HFF-Myc (cell line): ENCODE measurements at regions not wholly inside any gene's neighbourhood (a gene's known extent, or its start where the extent isn't known, plus 50 kb on each side); places are given as distances from the start of the nearest gene placed in this dataset.

ENCODE experiments used
- DNase-seq: peaks from one replicate; pipeline ENCODE4 v3.0.0-alpha.2; 2011; ENCODE audit warnings: low read depth; ENCODE audit errors: extremely low read depth
- H3K4me3 ChIP-seq: replicated peaks from 2 replicates; pipeline ENCODE4 v1.5.1; 2011; ENCODE audit warnings: low read depth, mild to moderate bottlenecking, control low read depth, low read length
- CTCF ChIP-seq: IDR thresholded peaks from 2 replicates; pipeline ENCODE4 v1.5.1; 2012; ENCODE audit warnings: mild to moderate bottlenecking, low read depth, low read length, control low read depth; ENCODE audit errors: missing control alignments

GRCh38 chr16:5188989-5189352 is 91.4 kb upstream of the EEF2KMT start:
- TF ChIP-seq CTCF: no peak
- DNase-seq: no peak
- no peak overlapping the region for H3K4me3 ChIP-seq

GRCh38 chr16:5188318-5188988 is 90.9 kb upstream of the EEF2KMT start:
- no peak for TF ChIP-seq CTCF
- H3K4me3 ChIP-seq: no peak overlapping the region
- DNase-seq: no peak

DNA sequence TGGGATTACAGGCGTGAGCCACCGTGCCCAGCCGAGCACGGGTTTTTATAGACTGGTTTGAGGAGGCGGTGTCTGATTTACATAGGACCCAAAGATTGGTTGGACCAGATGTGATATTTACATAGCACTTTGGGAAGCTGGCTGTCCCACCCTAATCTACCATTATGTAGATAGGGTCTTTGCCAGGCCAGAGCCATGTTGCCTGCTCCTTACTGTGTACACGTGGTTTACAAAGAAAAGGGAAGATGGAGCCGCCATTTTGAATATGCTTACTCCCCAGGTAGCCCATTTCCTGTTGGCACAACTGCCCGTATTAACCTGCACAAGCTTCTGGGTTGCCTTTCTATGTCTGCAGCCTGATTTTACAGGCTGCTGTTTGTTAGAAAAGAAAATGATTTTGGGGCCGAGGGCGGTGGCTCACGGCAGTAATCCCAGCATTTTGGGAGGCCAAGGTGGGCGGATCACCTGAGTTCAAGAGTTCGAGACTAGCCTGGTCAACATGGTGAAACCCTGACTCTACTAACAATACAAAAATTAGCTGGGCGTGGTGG is 89.9 kb upstream of the EEF2KMT start:
- no peak for TF ChIP-seq CTCF
- no peak for DNase-seq
- no peak overlapping the region for H3K4me3 ChIP-seq

DNA sequence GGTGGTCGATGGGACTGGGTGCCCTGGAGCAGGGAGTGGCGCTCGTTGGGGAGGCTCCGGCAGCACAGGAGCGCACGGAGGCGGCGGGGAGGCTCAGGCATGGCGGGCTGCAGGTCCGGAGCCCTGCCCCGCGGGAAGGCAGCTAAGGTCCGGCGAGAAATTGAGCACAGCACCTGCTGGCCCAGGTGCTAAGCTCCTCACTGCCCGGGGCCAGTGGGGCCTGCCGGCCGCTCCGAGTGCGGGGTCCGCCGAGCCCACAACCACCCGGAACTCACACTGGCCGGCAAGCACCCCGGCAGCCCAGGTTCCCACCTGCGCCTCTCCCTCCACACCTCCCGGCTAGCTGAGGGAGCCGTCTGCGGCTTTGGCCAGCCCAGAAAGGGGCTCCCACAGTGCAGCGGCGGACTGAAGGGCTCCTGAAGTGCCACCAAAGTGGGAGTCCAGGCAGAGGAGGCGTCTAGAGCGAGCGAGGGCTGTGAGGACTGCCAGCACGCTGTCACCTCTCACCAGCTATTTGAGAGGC is 88.8 kb upstream of the EEF2KMT start:
- no peak for DNase-seq
- no peak overlapping the region for H3K4me3 ChIP-seq
- TF ChIP-seq CTCF: no peak

GRCh38 chr16:5176505-5176904 is 78.9 kb upstream of the EEF2KMT start:
- no peak for TF ChIP-seq CTCF
- no peak overlapping the region for H3K4me3 ChIP-seq
- DNase-seq: no peak

GRCh38 chr16:5175266-5175665 is 77.7 kb upstream of the EEF2KMT start:
- TF ChIP-seq CTCF: no peak
- no peak for DNase-seq
- no peak overlapping the region for H3K4me3 ChIP-seq
